Prostate gland (tissue), 2 donors: ENCODE measurements at regions not wholly inside any gene's neighbourhood (a gene's known extent, or its start where the extent isn't known, plus 50 kb on each side); places are given as distances from the start of the nearest gene placed in this dataset.

Experiments
- DNase-seq: peaks from one replicate; pipeline ENCODE4 v3.0.0-alpha.2; 2019; ENCODE audit warnings: low spot score
- H3K27ac ChIP-seq, 2 donors: fragments of 200-600 bp; sonication (generic); 2 replicates each; pipeline ENCODE4 v1.5.1; 2017 to 2019
- H3K27me3 ChIP-seq: fragments of 200-600 bp; sonication (generic); replicated peaks from 2 replicates; pipeline ENCODE4 v1.5.1; 2019; ENCODE audit not compliant: insufficient read depth
- H3K36me3 ChIP-seq, 2 donors: fragments of 200-600 bp; sonication (generic); 1 replicate in 1 of 2; 2 replicates in 1 of 2; pipeline versions ENCODE4 v1.5.1 to v1.8.1; 2017 to 2019
- H3K4me1 ChIP-seq: fragments of 200-600 bp; sonication (generic); replicated peaks from 2 replicates; pipeline ENCODE4 v1.5.1; 2019
- H3K4me3 ChIP-seq, 2 donors: fragments of 200-600 bp; sonication (generic); 2 replicates each; pipeline ENCODE4 v1.5.1; 2017 to 2019
- H3K9me3 ChIP-seq: fragments of 200-600 bp; sonication (generic); 2 replicates; pipeline ENCODE4 v1.5.1; 2017
- CTCF ChIP-seq, 4 experiments: fragments of 200-600 bp in 2 of 4; fragments of 450-650 bp in 2 of 4; sonication (generic) in 2 of 4; IDR thresholded peaks; 1 replicate in 3 of 4; 2 replicates in 1 of 4; pipeline ENCODE4 v1.5.1; 2016 to 2019; ENCODE audit warnings: antibody characterized with exemption in 4 of 4, mild to moderate bottlenecking in 2 of 4, moderate library complexity in 2 of 4
- POLR2A ChIP-seq: fragments of 450-650 bp; IDR thresholded peaks from one replicate; pipeline ENCODE4 v1.6.1; 2016; ENCODE audit warnings: antibody characterized with exemption, mild to moderate bottlenecking
- POLR2AphosphoS5 ChIP-seq: sonication (generic); formaldehyde crosslinking; IDR thresholded peaks from one replicate; pipeline ENCODE4 v1.6.1; 2017; ENCODE audit warnings: antibody characterized with exemption
- WGBS: methylation state at CpG from one replicate; pipeline ENCODE4 v1.1.5; 2018; 5-methylcytosine and 5-hydroxymethylcytosine counted together
- intact Hi-C: fragments of 100-400 bp; cut with DNase I; formaldehyde crosslinking; loops from one replicate; pipeline ENCODE4 v1.14.2; 2022

GRCh38 chr3:103499967-103500366 lies 1065.2 kb downstream of the ZPLD1 start:
- Histone ChIP-seq H3K9me3 (no peaks in the 10 kb centered on the region), H3K4me3 (no peak overlapping the region), H3K36me3 (no peaks in the 10 kb centered on the region), H3K27ac (no peak overlapping the region), H3K4me1 (no peaks in the 10 kb centered on the region), H3K27me3 (no peaks in the 10 kb centered on the region)
- no peak for DNase-seq
- intact Hi-C loops: no loop called here
- no peak for TF ChIP-seq POLR2A
- TF ChIP-seq POLR2AphosphoS5: no peak
- no peak for TF ChIP-seq CTCF (IDR thresholded peaks at IDR 0.05)
- WGBS: 51% methylated on average over 4 of the region's 4 CpGs

DNA sequence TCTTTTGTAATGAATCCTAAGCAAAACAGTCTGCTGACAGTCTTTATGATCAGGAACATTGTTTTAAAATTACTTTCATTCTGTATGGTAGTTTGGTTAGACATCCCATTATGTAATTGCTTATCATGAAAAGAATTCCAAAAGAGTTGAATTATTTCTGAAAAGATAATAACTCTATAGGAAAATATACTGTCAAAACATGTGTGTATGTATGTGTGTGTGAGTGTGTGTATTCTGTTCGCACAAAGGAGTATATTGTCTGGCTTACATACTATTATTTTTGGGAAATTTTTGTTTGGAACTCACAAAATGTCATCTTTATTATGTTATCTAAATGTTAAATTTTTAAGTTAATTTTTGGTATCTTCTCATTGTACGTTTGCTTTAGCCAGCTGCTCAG lies 1075.9 kb downstream of the ZPLD1 start:
- Histone ChIP-seq H3K27me3 (no peaks in the 10 kb centered on the region), H3K9me3 (no peaks in the 10 kb centered on the region), H3K27ac (no peak overlapping the region), H3K4me3 (no peak overlapping the region), H3K4me1 (no peaks in the 10 kb centered on the region), H3K36me3 (no peaks in the 10 kb centered on the region)
- intact Hi-C loops: no loop called here
- 57% methylated on average over 2 of the region's 2 CpGs for WGBS
- no peak for DNase-seq
- no peak for TF ChIP-seq POLR2A
- TF ChIP-seq POLR2AphosphoS5: no peak
- no peak for TF ChIP-seq CTCF (IDR thresholded peaks at IDR 0.05)

DNA sequence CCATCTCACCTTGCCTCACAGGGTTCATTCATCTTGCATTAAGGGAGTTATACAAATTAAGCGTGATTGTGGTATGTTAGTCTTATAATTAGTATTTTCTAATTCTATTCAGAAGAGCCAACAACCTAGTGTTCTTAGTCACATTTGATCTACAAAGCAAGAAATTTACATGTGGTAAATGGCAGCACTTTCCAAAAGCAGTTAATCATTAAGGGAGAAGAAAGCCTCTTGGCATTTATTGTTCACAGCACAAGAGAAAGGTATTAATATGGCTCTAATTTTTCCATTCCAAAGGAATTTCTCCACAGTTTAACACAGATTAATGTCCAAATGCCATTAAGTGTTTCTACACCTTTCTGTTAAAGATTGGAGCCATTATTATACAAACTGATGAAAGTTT lies 1077.1 kb downstream of the ZPLD1 start:
- Histone ChIP-seq H3K27me3 (no peaks in the 10 kb centered on the region), H3K4me1 (no peaks in the 10 kb centered on the region), H3K9me3 (no peaks in the 10 kb centered on the region), H3K27ac (no peak overlapping the region), H3K36me3 (no peaks in the 10 kb centered on the region), H3K4me3 (no peak overlapping the region)
- intact Hi-C loops: no loop called here
- DNase-seq: no peak
- WGBS: 49% methylated on average over 1 of the region's 1 CpG
- TF ChIP-seq POLR2A (no peak), CTCF (IDR thresholded peaks at IDR 0.05) (no peak), POLR2AphosphoS5 (no peak)

DNA sequence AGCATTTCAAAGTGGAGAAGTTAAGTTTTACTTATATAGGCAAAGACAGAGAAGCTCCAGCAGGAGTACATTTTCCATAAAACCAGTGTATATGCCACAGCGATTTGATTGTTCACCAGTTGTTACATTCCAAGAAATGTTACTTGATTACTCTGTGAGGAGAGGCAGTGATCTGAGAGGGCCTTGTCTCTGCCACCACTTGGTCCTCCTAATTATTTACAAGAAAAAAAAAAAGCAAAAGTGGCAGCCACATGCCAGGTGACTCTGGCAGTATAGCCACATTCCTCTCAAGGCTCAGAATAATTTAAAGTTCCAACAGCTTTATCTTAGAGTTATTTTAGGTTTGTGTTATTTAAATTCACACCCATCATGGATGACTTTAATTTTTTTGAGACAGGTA lies 1077.8 kb downstream of the ZPLD1 start:
- H3K27me3 ChIP-seq: no peaks in the 10 kb centered on the region
- H3K27ac ChIP-seq: no peak overlapping the region
- H3K4me1 ChIP-seq: no peaks in the 10 kb centered on the region
- intact Hi-C loops: no loop called here
- 50% methylated on average over 1 of the region's 1 CpG for WGBS
- no peak overlapping the region for H3K4me3 ChIP-seq
- no peaks in the 10 kb centered on the region for H3K9me3 ChIP-seq
- DNase-seq: no peak
- no peak for TF ChIP-seq POLR2AphosphoS5
- no peak for TF ChIP-seq CTCF (IDR thresholded peaks at IDR 0.05)
- TF ChIP-seq POLR2A: no peak
- H3K36me3 ChIP-seq: no peaks in the 10 kb centered on the region

- TF ChIP-seq POLR2AphosphoS5: no peak
- no peak for TF ChIP-seq POLR2A
- no peak for TF ChIP-seq CTCF (IDR thresholded peaks at IDR 0.05)
- Histone ChIP-seq H3K4me3 (no peak overlapping the region), H3K36me3 (no peaks in the 10 kb centered on the region), H3K4me1 (no peaks in the 10 kb centered on the region), H3K27me3 (no peaks in the 10 kb centered on the region), H3K27ac (no peak overlapping the region), H3K9me3 (no peaks in the 10 kb centered on the region)
- WGBS: 78% methylated on average over 1 of the region's 1 CpG
- intact Hi-C loops: no loop called here
- DNase-seq: no peak
Observed at GRCh38 chr3:103513003-103513402, 1078.2 kb downstream of the ZPLD1 start.
